ENCODE measurements at regions not wholly inside any gene's neighbourhood (a gene's known extent, or its start where the extent isn't known, plus 50 kb on each side); places are given as distances from the start of the nearest gene placed in this dataset.

DNA sequence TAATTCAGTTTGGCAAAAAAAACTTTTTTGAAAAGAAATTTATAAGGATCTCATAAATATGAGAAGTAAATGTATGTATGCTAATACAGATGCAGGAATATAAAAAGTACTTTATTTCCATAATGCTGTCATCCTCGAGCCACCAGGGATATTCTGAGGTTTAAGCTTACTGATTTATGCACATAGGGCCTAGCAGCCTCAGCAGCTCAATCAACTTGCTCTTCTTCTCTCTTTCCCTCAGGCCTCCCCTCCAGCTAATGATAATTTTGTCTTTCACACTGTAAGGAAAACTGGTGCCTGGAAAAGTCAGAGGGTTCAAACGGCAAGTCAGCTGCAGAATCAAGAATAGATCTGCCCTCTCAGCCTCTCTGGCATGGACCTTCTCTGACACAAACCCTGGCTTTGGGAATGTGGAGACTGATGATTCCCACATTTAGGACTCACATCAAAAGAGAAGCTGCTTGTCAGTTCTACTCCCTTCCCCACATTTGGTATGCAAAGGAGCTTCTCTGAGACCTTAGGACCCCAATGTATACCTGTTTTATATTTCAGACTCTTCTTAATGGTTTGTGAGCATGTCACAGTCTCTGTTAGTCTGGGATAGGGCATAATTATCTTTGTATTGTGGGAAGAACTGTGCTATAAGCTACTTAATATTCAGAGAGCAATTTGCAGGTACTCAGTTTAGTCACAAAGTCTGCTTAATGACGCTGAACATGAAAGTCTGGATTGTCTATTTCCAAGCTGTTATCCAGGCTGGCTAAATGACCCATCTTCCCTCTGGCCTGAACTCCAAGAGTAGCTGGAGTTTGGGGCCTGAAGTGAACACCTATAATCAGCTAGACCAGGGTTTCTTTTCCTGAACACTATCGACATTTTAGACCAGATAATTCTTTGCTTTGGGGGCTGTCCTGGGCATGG, 52.1 kb upstream of the DIPK1A start:
- DNase-seq (ENCODE audit: low read depth, low spot score), result no peak
- TF ChIP-seq, protein P1, sequence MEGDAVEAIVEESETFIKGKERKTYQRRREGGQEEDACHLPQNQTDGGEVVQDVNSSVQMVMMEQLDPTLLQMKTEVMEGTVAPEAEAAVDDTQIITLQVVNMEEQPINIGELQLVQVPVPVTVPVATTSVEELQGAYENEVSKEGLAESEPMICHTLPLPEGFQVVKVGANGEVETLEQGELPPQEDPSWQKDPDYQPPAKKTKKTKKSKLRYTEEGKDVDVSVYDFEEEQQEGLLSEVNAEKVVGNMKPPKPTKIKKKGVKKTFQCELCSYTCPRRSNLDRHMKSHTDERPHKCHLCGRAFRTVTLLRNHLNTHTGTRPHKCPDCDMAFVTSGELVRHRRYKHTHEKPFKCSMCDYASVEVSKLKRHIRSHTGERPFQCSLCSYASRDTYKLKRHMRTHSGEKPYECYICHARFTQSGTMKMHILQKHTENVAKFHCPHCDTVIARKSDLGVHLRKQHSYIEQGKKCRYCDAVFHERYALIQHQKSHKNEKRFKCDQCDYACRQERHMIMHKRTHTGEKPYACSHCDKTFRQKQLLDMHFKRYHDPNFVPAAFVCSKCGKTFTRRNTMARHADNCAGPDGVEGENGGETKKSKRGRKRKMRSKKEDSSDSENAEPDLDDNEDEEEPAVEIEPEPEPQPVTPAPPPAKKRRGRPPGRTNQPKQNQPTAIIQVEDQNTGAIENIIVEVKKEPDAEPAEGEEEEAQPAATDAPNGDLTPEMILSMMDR (conservative IDR thresholded peaks at IDR 0.05), result no peak
- no peak overlapping the region for H3K27ac Mint-ChIP-seq (ENCODE audit: unreplicated experiment)
- H3K4me1 Mint-ChIP-seq, result no peaks in the 10 kb centered on the region
- peaks cover 13% of the 10 kb centered on the region for H3K27me3 Mint-ChIP-seq (ENCODE audit: low read depth)
- H3K4me3 Mint-ChIP-seq, result no peak overlapping the region
- H3K36me3 Mint-ChIP-seq (ENCODE audit: low read depth), result no peaks in the 10 kb centered on the region
- H3K9me3 Mint-ChIP-seq, result no peaks in the 10 kb centered on the region

DNA sequence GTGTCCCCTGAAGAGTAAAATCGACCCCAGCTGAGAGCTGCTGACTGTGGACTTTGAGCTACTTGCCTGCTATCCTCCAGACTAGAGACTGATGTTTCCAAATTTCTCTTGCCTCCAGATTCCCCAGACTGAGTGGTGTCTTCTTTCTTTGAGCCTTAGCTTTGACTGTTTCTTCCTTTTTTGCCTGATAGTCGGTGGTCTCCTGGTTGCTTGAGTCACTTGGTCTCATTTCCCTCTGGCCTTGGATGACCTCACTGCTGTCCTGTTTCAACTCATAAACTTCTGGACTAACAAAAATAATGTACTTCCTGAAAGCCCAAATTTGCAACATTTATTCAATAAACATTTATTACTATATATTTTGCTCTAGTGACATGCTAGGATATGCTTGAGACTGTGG, 52.9 kb upstream of the DIPK1A start:
- H3K4me3 Mint-ChIP-seq, result no peak overlapping the region
- H3K27me3 Mint-ChIP-seq (ENCODE audit: low read depth), result peaks cover 20% of the 10 kb centered on the region
- DNase-seq (ENCODE audit: low read depth, low spot score), result no peak
- H3K27ac Mint-ChIP-seq (ENCODE audit: unreplicated experiment), result peak overlapping the region; percentile 30
- no peaks in the 10 kb centered on the region for H3K4me1 Mint-ChIP-seq
- TF ChIP-seq, protein P1 (conservative IDR thresholded peaks at IDR 0.05), result no peak
- H3K9me3 Mint-ChIP-seq, result no peaks in the 10 kb centered on the region
- H3K36me3 Mint-ChIP-seq (ENCODE audit: low read depth), result no peaks in the 10 kb centered on the region

DNA sequence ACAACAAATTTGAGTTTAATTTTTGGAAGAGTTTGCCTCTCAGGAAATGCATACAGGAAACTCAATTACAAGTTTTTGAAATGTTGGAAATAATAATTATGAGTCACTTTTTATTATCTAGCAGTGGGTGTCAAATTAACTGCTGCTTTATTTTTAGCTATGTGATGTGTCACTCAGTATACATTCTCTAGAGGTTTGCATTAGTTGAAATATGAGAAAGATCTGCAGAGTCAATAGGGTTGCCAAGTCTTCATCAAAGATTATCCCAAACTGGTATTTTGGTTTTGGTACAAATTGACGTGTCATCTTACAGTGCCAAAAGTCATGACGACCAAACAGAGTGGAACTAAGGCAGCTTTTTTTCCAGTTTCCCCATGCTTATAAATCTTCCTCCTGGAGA, 54.3 kb upstream of the DIPK1A start:
- Mint-ChIP-seq H3K4me1 (no peaks in the 10 kb centered on the region), H3K36me3 (ENCODE audit: low read depth) (no peaks in the 10 kb centered on the region), H3K27me3 (ENCODE audit: low read depth) (peaks cover 29% of the 10 kb centered on the region), H3K27ac (ENCODE audit: unreplicated experiment) (no peak overlapping the region), H3K4me3 (no peak overlapping the region), H3K9me3 (no peaks in the 10 kb centered on the region)
- no peak for DNase-seq (ENCODE audit: low read depth, low spot score)
- TF ChIP-seq, protein P1 (conservative IDR thresholded peaks at IDR 0.05), result no peak

DNA sequence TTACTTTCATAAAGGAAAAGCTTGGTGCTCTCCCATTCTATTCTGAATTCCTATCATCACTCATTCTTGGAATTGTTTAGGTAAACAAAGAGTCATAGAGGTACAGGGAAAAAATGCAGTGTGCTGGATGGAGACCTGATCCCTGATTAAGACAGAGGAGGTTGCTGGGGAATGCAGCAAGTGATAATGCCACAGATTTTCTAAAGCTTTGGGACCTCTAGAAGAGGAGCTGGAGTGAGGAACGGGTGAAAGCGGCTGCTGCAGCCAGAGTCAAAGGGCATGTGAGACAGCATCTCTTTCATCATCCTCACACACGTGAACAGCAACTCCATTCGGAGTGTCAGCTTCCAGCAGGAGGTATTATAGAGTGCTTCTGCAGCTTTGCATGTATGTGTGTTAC, 54.9 kb upstream of the DIPK1A start:
- peaks cover 29% of the 10 kb centered on the region for H3K27me3 Mint-ChIP-seq (ENCODE audit: low read depth)
- H3K4me1 Mint-ChIP-seq, result no peaks in the 10 kb centered on the region
- no peak overlapping the region for H3K4me3 Mint-ChIP-seq
- H3K9me3 Mint-ChIP-seq, result no peaks in the 10 kb centered on the region
- H3K27ac Mint-ChIP-seq (ENCODE audit: unreplicated experiment), result no peak overlapping the region
- TF ChIP-seq, protein P1 (conservative IDR thresholded peaks at IDR 0.05), result no peak
- H3K36me3 Mint-ChIP-seq (ENCODE audit: low read depth), result no peaks in the 10 kb centered on the region
- no peak for DNase-seq (ENCODE audit: low read depth, low spot score)

DNA sequence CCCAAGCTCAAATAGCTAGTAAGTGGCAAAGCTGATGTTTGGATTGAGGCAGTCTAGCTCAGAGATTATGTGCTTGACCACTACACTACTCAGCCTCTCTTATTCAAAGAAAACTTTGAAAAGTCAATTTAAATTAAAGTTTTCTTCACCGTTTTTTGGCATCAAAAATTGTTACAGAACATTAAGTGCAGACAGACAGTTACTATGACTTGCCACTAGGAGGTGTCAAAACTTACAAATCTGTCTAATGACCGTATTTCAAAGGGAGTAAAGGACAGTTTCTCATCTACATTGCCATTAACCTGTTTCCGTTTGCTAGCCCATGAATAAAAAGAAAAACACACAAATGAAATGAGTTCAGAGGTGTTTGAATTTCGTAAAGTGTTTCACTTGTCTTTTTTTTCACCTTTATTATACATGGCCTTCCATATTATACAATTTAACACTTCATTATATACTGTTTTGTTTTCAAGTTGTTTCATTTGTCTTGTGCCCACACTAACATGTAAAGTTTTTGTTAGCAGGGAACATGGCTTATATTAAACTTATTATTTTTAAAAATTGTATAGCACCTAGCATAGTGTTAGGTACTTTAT, 57.4 kb upstream of the MTF2 start:
- Mint-ChIP-seq H3K27me3 (ENCODE audit: low read depth) (peaks cover 56% of the 10 kb centered on the region), H3K36me3 (ENCODE audit: low read depth) (no peaks in the 10 kb centered on the region)
- TF ChIP-seq, protein P1 (conservative IDR thresholded peaks at IDR 0.05), result peak; percentile 82

More for the DNA sequence above, 57.4 kb upstream of the MTF2 start:
- Mint-ChIP-seq H3K9me3 (no peaks in the 10 kb centered on the region), H3K27ac (ENCODE audit: unreplicated experiment) (no peak overlapping the region), H3K4me3 (no peak overlapping the region), H3K4me1 (no peaks in the 10 kb centered on the region)
- DNase-seq (ENCODE audit: low read depth, low spot score), result no peak

Measured in neural crest cell (in vitro differentiated cells).